HG02870 (cell line): ENCODE measurements at regions not wholly inside any gene's neighbourhood (a gene's known extent, or its start where the extent isn't known, plus 50 kb on each side); places are given as distances from the start of the nearest gene placed in this dataset.
"Not testable (repeated sequence)": the region's sequence is repeated elsewhere in the genome, so short reads cannot be mapped to it uniquely, and the experiment has no call there.

Experiments used
- ATAC-seq: cut with Tn5 transposase; IDR thresholded peaks from one replicate; pipeline ENCODE4 v1.9.1; 2021; ENCODE audit warnings: mild to moderate bottlenecking, moderate library complexity; ENCODE audit not compliant: unreplicated experiment

GRCh38 chr14:89661392-89661791, 244.4 kb upstream of the FOXN3 start:
- ATAC-seq: no peak

GRCh38 chr14:89660625-89661233, 243.7 kb upstream of the FOXN3 start:
- ATAC-seq: not testable (repeated sequence)

GRCh38 chr14:89660166-89660565, 243.1 kb upstream of the FOXN3 start:
- ATAC-seq: no peak

GRCh38 chr14:89658977-89659670, 242.1 kb upstream of the FOXN3 start:
- no peak for ATAC-seq

- no peak for ATAC-seq
Observed at GRCh38 chr14:89657014-89657413, 240.0 kb upstream of the FOXN3 start.

GRCh38 chr14:89654998-89655397, 238.0 kb upstream of the FOXN3 start:
- ATAC-seq: no peak

GRCh38 chr14:89652352-89652751, 235.3 kb upstream of the FOXN3 start:
- no peak for ATAC-seq

- no peak for ATAC-seq
Observed at GRCh38 chr14:89651805-89652204, 234.8 kb upstream of the FOXN3 start.

- no peak for ATAC-seq
Observed at GRCh38 chr14:89650077-89650978, 233.3 kb upstream of the FOXN3 start.

- ATAC-seq: no peak
Observed at GRCh38 chr14:89649451-89650075, 232.5 kb upstream of the FOXN3 start.

GRCh38 chr14:89648924-89649323, 231.9 kb upstream of the FOXN3 start:
- ATAC-seq: no peak

GRCh38 chr14:89648510-89648909, 231.5 kb upstream of the FOXN3 start:
- no peak for ATAC-seq

GRCh38 chr14:89646971-89647370, 229.9 kb upstream of the FOXN3 start:
- ATAC-seq: no peak

GRCh38 chr14:89644641-89645040, 227.6 kb upstream of the FOXN3 start:
- ATAC-seq: no peak

- peak; percentile 99 for ATAC-seq
Observed at GRCh38 chr14:89641495-89642175, 224.6 kb upstream of the FOXN3 start.

- ATAC-seq: no peak
Observed at GRCh38 chr14:89640141-89640540, 223.1 kb upstream of the FOXN3 start.

GRCh38 chr14:89639687-89640086, 222.7 kb upstream of the FOXN3 start:
- ATAC-seq: no peak

GRCh38 chr14:89638891-89639290, 221.9 kb upstream of the FOXN3 start:
- no peak for ATAC-seq

GRCh38 chr14:89637581-89637980, 220.5 kb upstream of the FOXN3 start:
- ATAC-seq: no peak

GRCh38 chr14:89635615-89636014, 218.6 kb upstream of the FOXN3 start:
- ATAC-seq: no peak

GRCh38 chr14:89634037-89634436, 217.0 kb upstream of the FOXN3 start:
- ATAC-seq: no peak
